22Rv1 (cell line): ENCODE measurements at regions not wholly inside any gene's neighbourhood (a gene's known extent, or its start where the extent isn't known, plus 50 kb on each side); places are given as distances from the start of the nearest gene placed in this dataset.

Experiments used
- CTCF ChIP-seq: fragments of 450-650 bp; IDR thresholded peaks from 2 replicates; pipeline ENCODE4 v1.5.1; 2017; ENCODE audit warnings: mild to moderate bottlenecking
- ZFX ChIP-seq: fragments of 450-650 bp; IDR thresholded peaks from 2 replicates; pipeline ENCODE4 v1.6.1; 2017; ENCODE audit warnings: antibody characterized with exemption, borderline replicate concordance

GRCh38 chr5:57339521-57339920, 143.1 kb downstream of the ACTBL2 start:
- TF ChIP-seq CTCF (no peak), ZFX (no peak)
